Psoas muscle (tissue), 7 donors: ENCODE measurements at regions not wholly inside any gene's neighbourhood (a gene's known extent, or its start where the extent isn't known, plus 50 kb on each side); places are given as distances from the start of the nearest gene placed in this dataset.

Source experiments
- ATAC-seq, 4 donors: fragments of 200-7000 bp; cut with Tn5 transposase; one replicate each; pipeline ENCODE4 v1.9.1; 2020; ENCODE audit warnings: moderate library complexity in 3 of 4, mild to moderate bottlenecking in 2 of 4
- DNase-seq, 2 donors: peaks; one replicate each; pipeline ENCODE4 v3.0.0-alpha.2; 2020
- H3K27ac ChIP-seq: fragments of 200-600 bp; one replicate; pipeline ENCODE4 v1.8.0; 2022
- H3K27me3 ChIP-seq, 3 donors: fragments of 200-600 bp in 1 of 3; one replicate each; pipeline versions ENCODE4 v1.6.1 to v1.8.0; 2013 to 2022; ENCODE audit warnings: low read length in 2 of 3, mild to moderate bottlenecking in 2 of 3, moderate library complexity in 1 of 3; ENCODE audit not compliant: insufficient read depth in 3 of 3
- H3K36me3 ChIP-seq, 2 donors: fragments of 200-600 bp in 1 of 2; one replicate each; pipeline versions ENCODE4 v1.6.1 to v1.8.0; 2013 to 2022; ENCODE audit warnings: low read depth in 1 of 2, mild to moderate bottlenecking in 1 of 2, moderate library complexity in 1 of 2; ENCODE audit not compliant: insufficient read depth in 1 of 2
- H3K4me1 ChIP-seq: fragments of 200-600 bp; one replicate; pipeline ENCODE4 v1.8.0; 2022
- H3K4me3 ChIP-seq: fragments of 200-600 bp; one replicate; pipeline ENCODE4 v1.8.0; 2022; ENCODE audit warnings: mild to moderate bottlenecking
- H3K9me3 ChIP-seq: fragments of 200-600 bp; one replicate; pipeline ENCODE4 v1.8.0; 2022
- CTCF ChIP-seq: fragments of 200-600 bp; IDR thresholded peaks from one replicate; pipeline ENCODE4 v1.8.0; 2022; ENCODE audit warnings: antibody characterized with exemption
- WGBS, 3 donors: extraction: QIAGEN DNeasy Blood & Tissue Kit; methylation state at CpG; one replicate each; pipeline versions ENCODE4 v1.1.6 to v1.1.7; 2013; 5-methylcytosine and 5-hydroxymethylcytosine counted together
- intact Hi-C, 2 donors: fragments of 100-400 bp; cut with DNase I; formaldehyde crosslinking; loops; one replicate each; pipeline versions ENCODE4 v1.11.0 to v1.14.2; 2022
- donor health status: healthy with polysubstance abuse.
- donor health status: DM: no; HTN: no; CAD: no; lungs with moderate emphysema.
- donor health status: Bipolar disorder and iron deficiency.
- donor health status: healthy.
- donor health status: DM: yes; HTN: yes; CAD: no.
- donor health status: DM: no; HTN: no; CAD: no.
- donor health status: DM: yes; HTN: yes; CAD: no.

GRCh38 chr6:113655761-113656160, 201.4 kb upstream of the MARCKS start:
- peaks cover 4% of the 10 kb centered on the region for H3K4me1 ChIP-seq
- WGBS, 3 donors: 96 to 98% (median 96%) methylated on average over 3 of the region's 3 CpGs
- H3K36me3 ChIP-seq: no peaks in the 10 kb centered on the region
- no peak overlapping the region for H3K4me3 ChIP-seq
- H3K27me3 ChIP-seq: no peaks in the 10 kb centered on the region
- intact Hi-C loops: no loop called here
- no peaks in the 10 kb centered on the region for H3K9me3 ChIP-seq
- TF ChIP-seq CTCF: no peak
- DNase-seq (no peak), ATAC-seq (no peak)
- H3K27ac ChIP-seq: no peak overlapping the region

- Histone ChIP-seq H3K36me3 (no peaks in the 10 kb centered on the region), H3K27me3 (no peaks in the 10 kb centered on the region), H3K27ac (no peak overlapping the region), H3K4me3 (no peak overlapping the region), H3K9me3 (no peaks in the 10 kb centered on the region), H3K4me1 (no peaks in the 10 kb centered on the region)
- intact Hi-C loops: no loop called here
- DNase-seq: no peak
- WGBS, 3 donors: 88 to 93% (median 90%) methylated on average over 4 of the region's 4 CpGs
- ATAC-seq: no peak
- TF ChIP-seq CTCF: no peak
These were observed 197.3 kb upstream of the MARCKS start for GRCh38 chr6:113659762-113660404.

- no peaks in the 10 kb centered on the region for H3K9me3 ChIP-seq
- WGBS, 3 donors: 91 to 100% (median 95%) methylated on average over 2 of the region's 2 CpGs
- H3K4me1 ChIP-seq: no peaks in the 10 kb centered on the region
- no peak for TF ChIP-seq CTCF
- no peak for DNase-seq
- no peak overlapping the region for H3K27ac ChIP-seq
- H3K36me3 ChIP-seq: no peaks in the 10 kb centered on the region
- H3K4me3 ChIP-seq: no peak overlapping the region
- intact Hi-C loops: no loop called here
- no peaks in the 10 kb centered on the region for H3K27me3 ChIP-seq
- no peak for ATAC-seq
These were observed 196.3 kb upstream of the MARCKS start for GRCh38 chr6:113660819-113661218.

GRCh38 chr6:113662093-113662665, 195.0 kb upstream of the MARCKS start:
- no peaks in the 10 kb centered on the region for H3K36me3 ChIP-seq
- DNase-seq: no peak
- H3K4me1 ChIP-seq: no peaks in the 10 kb centered on the region
- no peak for ATAC-seq
- no peak overlapping the region for H3K4me3 ChIP-seq
- no peak overlapping the region for H3K27ac ChIP-seq
- no peak for TF ChIP-seq CTCF
- H3K27me3 ChIP-seq: no peaks in the 10 kb centered on the region
- intact Hi-C loops: no loop called here
- H3K9me3 ChIP-seq: no peaks in the 10 kb centered on the region
- 63 to 77% (median 67%) methylated on average over 3 of the region's 3 CpGs for WGBS, 3 donors
